Breast epithelium (tissue), 3 donors: ENCODE measurements at regions not wholly inside any gene's neighbourhood (a gene's known extent, or its start where the extent isn't known, plus 50 kb on each side); places are given as distances from the start of the nearest gene placed in this dataset.

Experiments used
- POLR2A ChIP-seq: fragments of 450-650 bp; IDR thresholded peaks from one replicate; pipeline ENCODE4 v1.6.1; 2016; ENCODE audit warnings: antibody characterized with exemption, mild to moderate bottlenecking, moderate library complexity
- POLR2AphosphoS5 ChIP-seq, 3 donors: sonication (generic); formaldehyde crosslinking; IDR thresholded peaks; one replicate each; pipeline ENCODE4 v1.6.1; 2017; ENCODE audit warnings: antibody characterized with exemption in 3 of 3
- TF ChIP-seq, protein P1 (sequence below), 3 donors: fragments of 450-650 bp; IDR thresholded peaks; one replicate each; pipeline ENCODE4 v1.5.1; 2016 to 2017; ENCODE audit warnings: antibody characterized with exemption in 3 of 3, mild to moderate bottlenecking in 3 of 3, moderate library complexity in 3 of 3

DNA sequence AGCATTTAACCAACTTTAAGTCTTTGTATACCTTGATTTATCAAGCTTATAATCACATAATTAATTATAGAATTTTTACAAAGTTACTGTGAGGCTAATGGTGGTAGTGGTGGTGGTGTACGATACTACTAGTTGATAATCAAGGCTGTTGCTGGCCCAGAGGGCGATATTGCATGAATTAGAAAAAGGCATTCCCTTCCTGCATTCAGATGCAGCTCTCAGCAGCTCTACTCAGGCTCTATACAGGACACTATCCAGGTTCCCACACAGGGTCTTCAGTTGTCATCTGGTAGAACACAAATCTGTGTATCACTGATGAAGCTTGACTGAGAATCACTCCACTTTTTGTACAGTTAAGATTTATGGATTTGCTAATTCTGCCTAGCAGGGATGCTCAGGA is 562.8 kb upstream of the C9orf72 start:
- TF ChIP-seq POLR2AphosphoS5 (IDR thresholded peaks at IDR 0.05) (no peak), POLR2A (no peak)
- TF ChIP-seq, protein P1, sequence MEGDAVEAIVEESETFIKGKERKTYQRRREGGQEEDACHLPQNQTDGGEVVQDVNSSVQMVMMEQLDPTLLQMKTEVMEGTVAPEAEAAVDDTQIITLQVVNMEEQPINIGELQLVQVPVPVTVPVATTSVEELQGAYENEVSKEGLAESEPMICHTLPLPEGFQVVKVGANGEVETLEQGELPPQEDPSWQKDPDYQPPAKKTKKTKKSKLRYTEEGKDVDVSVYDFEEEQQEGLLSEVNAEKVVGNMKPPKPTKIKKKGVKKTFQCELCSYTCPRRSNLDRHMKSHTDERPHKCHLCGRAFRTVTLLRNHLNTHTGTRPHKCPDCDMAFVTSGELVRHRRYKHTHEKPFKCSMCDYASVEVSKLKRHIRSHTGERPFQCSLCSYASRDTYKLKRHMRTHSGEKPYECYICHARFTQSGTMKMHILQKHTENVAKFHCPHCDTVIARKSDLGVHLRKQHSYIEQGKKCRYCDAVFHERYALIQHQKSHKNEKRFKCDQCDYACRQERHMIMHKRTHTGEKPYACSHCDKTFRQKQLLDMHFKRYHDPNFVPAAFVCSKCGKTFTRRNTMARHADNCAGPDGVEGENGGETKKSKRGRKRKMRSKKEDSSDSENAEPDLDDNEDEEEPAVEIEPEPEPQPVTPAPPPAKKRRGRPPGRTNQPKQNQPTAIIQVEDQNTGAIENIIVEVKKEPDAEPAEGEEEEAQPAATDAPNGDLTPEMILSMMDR (IDR thresholded peaks at IDR 0.05): no peak
